GM19328 (cell line): ENCODE measurements at regions not wholly inside any gene's neighbourhood (a gene's known extent, or its start where the extent isn't known, plus 50 kb on each side); places are given as distances from the start of the nearest gene placed in this dataset.
"Not testable (repeated sequence)": the region's sequence is repeated elsewhere in the genome, so short reads cannot be mapped to it uniquely, and the experiment has no call there.

Experiments used
- ATAC-seq: cut with Tn5 transposase; IDR thresholded peaks from one replicate; pipeline ENCODE4 v1.9.1; 2021; ENCODE audit warnings: mild to moderate bottlenecking, moderate library complexity; ENCODE audit not compliant: unreplicated experiment

GRCh38 chr1:187038784-187039183, 210.0 kb downstream of the PLA2G4A start:
- ATAC-seq = no peak

- ATAC-seq = no peak
Observed at GRCh38 chr1:187041104-187041503, 212.4 kb downstream of the PLA2G4A start.

- ATAC-seq = no peak
Observed at GRCh38 chr1:187042538-187042937, 213.8 kb downstream of the PLA2G4A start.

GRCh38 chr1:187043433-187043832, 214.7 kb downstream of the PLA2G4A start:
- ATAC-seq = not testable (repeated sequence)

GRCh38 chr1:187044411-187044810, 215.7 kb downstream of the PLA2G4A start:
- ATAC-seq = no peak

- no peak for ATAC-seq
Observed at GRCh38 chr1:187045371-187045770, 216.6 kb downstream of the PLA2G4A start.

GRCh38 chr1:187046293-187046692, 217.5 kb downstream of the PLA2G4A start:
- ATAC-seq = no peak

GRCh38 chr1:187047298-187047697, 218.5 kb downstream of the PLA2G4A start:
- no peak for ATAC-seq

GRCh38 chr1:187051618-187052232, 223.0 kb downstream of the PLA2G4A start:
- peak; percentile 70 for ATAC-seq

- ATAC-seq = no peak
Observed at GRCh38 chr1:187053876-187054275, 225.1 kb downstream of the PLA2G4A start.

GRCh38 chr1:187054862-187055757, 226.4 kb downstream of the PLA2G4A start:
- ATAC-seq = no peak

GRCh38 chr1:187063271-187063670, 234.5 kb downstream of the PLA2G4A start:
- no peak for ATAC-seq

GRCh38 chr1:187067160-187067559, 238.4 kb downstream of the PLA2G4A start:
- ATAC-seq = no peak

- ATAC-seq = no peak
Observed at GRCh38 chr1:187070076-187070475, 241.3 kb downstream of the PLA2G4A start.

- not testable (repeated sequence) for ATAC-seq
Observed at GRCh38 chr1:187072262-187073034, 243.7 kb downstream of the PLA2G4A start.

- not testable (repeated sequence) for ATAC-seq
Observed at GRCh38 chr1:187073035-187073560, 244.3 kb downstream of the PLA2G4A start.

- not testable (repeated sequence) for ATAC-seq
Observed at GRCh38 chr1:187073634-187074245, 245.0 kb downstream of the PLA2G4A start.

- ATAC-seq = no peak
Observed at GRCh38 chr1:187074445-187075048, 245.8 kb downstream of the PLA2G4A start.

- ATAC-seq = no peak
Observed at GRCh38 chr1:187076922-187077321, 248.2 kb downstream of the PLA2G4A start.

- ATAC-seq = no peak
Observed at GRCh38 chr1:187078321-187078720, 249.6 kb downstream of the PLA2G4A start.
